ENCODE measurements at regions not wholly inside any gene's neighbourhood (a gene's known extent, or its start where the extent isn't known, plus 50 kb on each side); places are given as distances from the start of the nearest gene placed in this dataset.
"Not testable (repeated sequence)": the region's sequence is repeated elsewhere in the genome, so short reads cannot be mapped to it uniquely, and the experiment has no call there.

DNA sequence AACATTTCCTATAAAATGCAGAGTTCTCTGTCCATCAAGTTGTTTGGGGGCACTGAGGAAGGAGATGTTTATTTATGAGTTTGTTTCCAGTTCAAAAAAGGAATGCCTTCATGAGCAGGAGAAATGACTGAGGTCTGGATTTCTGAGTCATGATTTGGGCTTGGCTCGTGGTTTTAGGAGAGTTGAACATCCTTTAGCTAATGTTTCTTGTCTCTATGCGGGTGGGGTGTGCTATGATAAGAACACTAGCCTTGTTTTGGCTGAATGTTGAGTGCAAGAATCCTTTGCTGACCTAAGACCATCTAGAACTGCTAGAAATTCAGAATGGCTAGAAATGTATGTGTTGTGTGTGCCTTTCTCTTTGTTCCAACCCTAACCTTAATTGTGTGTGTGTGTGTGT lies 59.1 kb upstream of the NBPF11 start:
- TF ChIP-seq POLR2A (IDR thresholded peaks at IDR 0.05), result not testable (repeated sequence)
- TF ChIP-seq, protein P1, sequence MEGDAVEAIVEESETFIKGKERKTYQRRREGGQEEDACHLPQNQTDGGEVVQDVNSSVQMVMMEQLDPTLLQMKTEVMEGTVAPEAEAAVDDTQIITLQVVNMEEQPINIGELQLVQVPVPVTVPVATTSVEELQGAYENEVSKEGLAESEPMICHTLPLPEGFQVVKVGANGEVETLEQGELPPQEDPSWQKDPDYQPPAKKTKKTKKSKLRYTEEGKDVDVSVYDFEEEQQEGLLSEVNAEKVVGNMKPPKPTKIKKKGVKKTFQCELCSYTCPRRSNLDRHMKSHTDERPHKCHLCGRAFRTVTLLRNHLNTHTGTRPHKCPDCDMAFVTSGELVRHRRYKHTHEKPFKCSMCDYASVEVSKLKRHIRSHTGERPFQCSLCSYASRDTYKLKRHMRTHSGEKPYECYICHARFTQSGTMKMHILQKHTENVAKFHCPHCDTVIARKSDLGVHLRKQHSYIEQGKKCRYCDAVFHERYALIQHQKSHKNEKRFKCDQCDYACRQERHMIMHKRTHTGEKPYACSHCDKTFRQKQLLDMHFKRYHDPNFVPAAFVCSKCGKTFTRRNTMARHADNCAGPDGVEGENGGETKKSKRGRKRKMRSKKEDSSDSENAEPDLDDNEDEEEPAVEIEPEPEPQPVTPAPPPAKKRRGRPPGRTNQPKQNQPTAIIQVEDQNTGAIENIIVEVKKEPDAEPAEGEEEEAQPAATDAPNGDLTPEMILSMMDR (IDR thresholded peaks at IDR 0.05), result not testable (repeated sequence)

Data from testis (tissue), 2 donors.